ENCODE measurements at regions not wholly inside any gene's neighbourhood (a gene's known extent, or its start where the extent isn't known, plus 50 kb on each side); places are given as distances from the start of the nearest gene placed in this dataset.

GRCh38 chr21:15560383-15561056 lies 169.3 kb upstream of the USP25 start:
- no peak overlapping the region for H3K27ac Mint-ChIP-seq
- no peak overlapping the region for H3K4me3 Mint-ChIP-seq
- no peaks in the 10 kb centered on the region for H3K9me3 Mint-ChIP-seq
- peaks cover 0 to 2% (median 0%) of the 10 kb centered on the region in 3 donors for H3K4me1 Mint-ChIP-seq
- H3K27me3 Mint-ChIP-seq = peaks cover 1% of the 10 kb centered on the region
- no peaks in the 10 kb centered on the region for H3K36me3 Mint-ChIP-seq

GRCh38 chr21:15562748-15563147 lies 167.0 kb upstream of the USP25 start:
- no peaks in the 10 kb centered on the region for H3K36me3 Mint-ChIP-seq
- peaks cover 3% of the 10 kb centered on the region for H3K27me3 Mint-ChIP-seq
- no peak overlapping the region for H3K27ac Mint-ChIP-seq
- no peak overlapping the region for H3K4me3 Mint-ChIP-seq
- peaks cover 0 to 2% (median 0%) of the 10 kb centered on the region in 3 donors for H3K4me1 Mint-ChIP-seq
- no peaks in the 10 kb centered on the region for H3K9me3 Mint-ChIP-seq

- no peak overlapping the region for H3K27ac Mint-ChIP-seq
- no peaks in the 10 kb centered on the region for H3K36me3 Mint-ChIP-seq
- no peak overlapping the region for H3K4me3 Mint-ChIP-seq
- H3K4me1 Mint-ChIP-seq = peaks cover 0 to 2% (median 0%) of the 10 kb centered on the region in 3 donors
- H3K9me3 Mint-ChIP-seq = no peaks in the 10 kb centered on the region
- H3K27me3 Mint-ChIP-seq = peaks cover 15% of the 10 kb centered on the region
Measured at GRCh38 chr21:15564907-15565306, 164.9 kb upstream of the USP25 start.

- H3K4me3 Mint-ChIP-seq = no peak overlapping the region
- H3K9me3 Mint-ChIP-seq = no peaks in the 10 kb centered on the region
- H3K27me3 Mint-ChIP-seq = peaks cover 15% of the 10 kb centered on the region
- no peaks in the 10 kb centered on the region for H3K4me1 Mint-ChIP-seq
- no peak overlapping the region for H3K27ac Mint-ChIP-seq
- no peaks in the 10 kb centered on the region for H3K36me3 Mint-ChIP-seq
Measured at GRCh38 chr21:15566703-15567102, 163.1 kb upstream of the USP25 start.

GRCh38 chr21:15567191-15567590 lies 162.6 kb upstream of the USP25 start:
- Mint-ChIP-seq H3K4me1 (no peaks in the 10 kb centered on the region), H3K27ac (no peak overlapping the region), H3K36me3 (no peaks in the 10 kb centered on the region), H3K27me3 (peaks cover 15% of the 10 kb centered on the region), H3K4me3 (no peak overlapping the region), H3K9me3 (no peaks in the 10 kb centered on the region)

GRCh38 chr21:15568516-15568915 lies 161.3 kb upstream of the USP25 start:
- no peaks in the 10 kb centered on the region for H3K36me3 Mint-ChIP-seq
- H3K27me3 Mint-ChIP-seq = peaks cover 14% of the 10 kb centered on the region
- H3K4me3 Mint-ChIP-seq = no peak overlapping the region
- H3K4me1 Mint-ChIP-seq = no peaks in the 10 kb centered on the region
- H3K9me3 Mint-ChIP-seq = no peaks in the 10 kb centered on the region
- no peak overlapping the region for H3K27ac Mint-ChIP-seq

GRCh38 chr21:15586752-15587427 lies 142.9 kb upstream of the USP25 start:
- Mint-ChIP-seq H3K27me3 (no peaks in the 10 kb centered on the region), H3K4me1 (no peaks in the 10 kb centered on the region), H3K36me3 (peaks cover 2% of the 10 kb centered on the region), H3K27ac (no peak overlapping the region), H3K4me3 (no peak overlapping the region), H3K9me3 (peaks cover 0 to 4% (median 0%) of the 10 kb centered on the region in 3 donors)

GRCh38 chr21:15592271-15592860 lies 137.4 kb upstream of the USP25 start:
- H3K36me3 Mint-ChIP-seq = no peaks in the 10 kb centered on the region
- H3K4me1 Mint-ChIP-seq = no peaks in the 10 kb centered on the region
- peaks cover 3% of the 10 kb centered on the region for H3K27me3 Mint-ChIP-seq
- H3K27ac Mint-ChIP-seq = no peak overlapping the region
- H3K4me3 Mint-ChIP-seq = no peak overlapping the region
- no peaks in the 10 kb centered on the region for H3K9me3 Mint-ChIP-seq

GRCh38 chr21:15592957-15593356 lies 136.8 kb upstream of the USP25 start:
- Mint-ChIP-seq H3K27ac (no peak overlapping the region), H3K4me3 (no peak overlapping the region), H3K27me3 (peaks cover 3% of the 10 kb centered on the region), H3K9me3 (no peaks in the 10 kb centered on the region), H3K36me3 (no peaks in the 10 kb centered on the region), H3K4me1 (no peaks in the 10 kb centered on the region)

- no peaks in the 10 kb centered on the region for H3K9me3 Mint-ChIP-seq
- H3K36me3 Mint-ChIP-seq = no peaks in the 10 kb centered on the region
- H3K4me3 Mint-ChIP-seq = no peak overlapping the region
- H3K27ac Mint-ChIP-seq = no peak overlapping the region
- no peaks in the 10 kb centered on the region for H3K4me1 Mint-ChIP-seq
- peaks cover 6% of the 10 kb centered on the region for H3K27me3 Mint-ChIP-seq
Measured at GRCh38 chr21:15601390-15601789, 128.4 kb upstream of the USP25 start.

GRCh38 chr21:15604413-15604812 lies 125.4 kb upstream of the USP25 start:
- H3K27ac Mint-ChIP-seq = peak overlapping the region in 1 of 3 donors; percentile 41
- H3K4me1 Mint-ChIP-seq = no peaks in the 10 kb centered on the region

GRCh38 chr21:15614766-15615165 lies 115.0 kb upstream of the USP25 start:
- Mint-ChIP-seq H3K4me3 (no peak overlapping the region), H3K9me3 (peaks cover 0 to 1% (median 0%) of the 10 kb centered on the region in 3 donors), H3K36me3 (no peaks in the 10 kb centered on the region), H3K4me1 (no peaks in the 10 kb centered on the region), H3K27ac (no peak overlapping the region), H3K27me3 (no peaks in the 10 kb centered on the region)

More at GRCh38 chr21:15604413-15604812, 125.4 kb upstream of the USP25 start:
- Mint-ChIP-seq H3K27me3 (peaks cover 6% of the 10 kb centered on the region), H3K36me3 (no peaks in the 10 kb centered on the region), H3K4me3 (no peak overlapping the region), H3K9me3 (no peaks in the 10 kb centered on the region)

- H3K27ac Mint-ChIP-seq = no peak overlapping the region
- H3K4me1 Mint-ChIP-seq = no peaks in the 10 kb centered on the region
Measured at GRCh38 chr21:15616864-15617574, 112.8 kb upstream of the USP25 start.

GRCh38 chr21:15617964-15618363 lies 111.8 kb upstream of the USP25 start:
- Mint-ChIP-seq H3K4me1 (no peaks in the 10 kb centered on the region), H3K36me3 (no peaks in the 10 kb centered on the region), H3K27me3 (no peaks in the 10 kb centered on the region), H3K4me3 (no peak overlapping the region), H3K9me3 (no peaks in the 10 kb centered on the region), H3K27ac (no peak overlapping the region)

More at GRCh38 chr21:15616864-15617574, 112.8 kb upstream of the USP25 start:
- H3K4me3 Mint-ChIP-seq = no peak overlapping the region
- no peaks in the 10 kb centered on the region for H3K9me3 Mint-ChIP-seq
- H3K27me3 Mint-ChIP-seq = no peaks in the 10 kb centered on the region
- no peaks in the 10 kb centered on the region for H3K36me3 Mint-ChIP-seq

- no peaks in the 10 kb centered on the region for H3K9me3 Mint-ChIP-seq
Measured at GRCh38 chr21:15620892-15621291, 108.9 kb upstream of the USP25 start.

More at GRCh38 chr21:15620892-15621291, 108.9 kb upstream of the USP25 start:
- Mint-ChIP-seq H3K36me3 (no peaks in the 10 kb centered on the region), H3K27ac (no peak overlapping the region), H3K4me3 (no peak overlapping the region), H3K4me1 (no peaks in the 10 kb centered on the region), H3K27me3 (no peaks in the 10 kb centered on the region)

All from IgD-negative memory B cell (primary cell).